ENCODE measurements at regions not wholly inside any gene's neighbourhood (a gene's known extent, or its start where the extent isn't known, plus 50 kb on each side); places are given as distances from the start of the nearest gene placed in this dataset.

- no peak for DNase-seq
Observed at GRCh38 chr2:11050565-11050964, 104.7 kb upstream of the SLC66A3 start.

DNA sequence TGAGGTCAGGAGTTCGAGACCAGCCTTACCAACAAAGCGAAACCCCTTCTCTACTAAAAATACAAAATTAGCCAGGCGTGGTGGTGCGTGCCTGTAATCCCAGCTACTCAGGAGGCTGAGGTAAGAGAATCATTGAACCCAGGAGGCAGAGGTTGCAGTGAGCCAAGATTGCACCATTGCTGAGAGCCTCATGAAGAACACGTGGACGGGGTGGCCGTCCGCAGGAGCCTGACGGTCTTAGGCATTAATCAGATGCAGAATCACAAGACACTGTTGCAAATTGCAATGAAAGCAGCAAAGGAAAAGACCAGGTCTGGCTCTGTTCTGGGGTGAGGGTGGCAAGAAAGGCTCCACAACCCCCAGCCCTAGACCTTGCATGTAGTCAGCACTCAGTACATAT, 104.0 kb upstream of the SLC66A3 start:
- no peak for DNase-seq

GRCh38 chr2:11053546-11053945, 101.7 kb upstream of the SLC66A3 start:
- no peak for DNase-seq

DNA sequence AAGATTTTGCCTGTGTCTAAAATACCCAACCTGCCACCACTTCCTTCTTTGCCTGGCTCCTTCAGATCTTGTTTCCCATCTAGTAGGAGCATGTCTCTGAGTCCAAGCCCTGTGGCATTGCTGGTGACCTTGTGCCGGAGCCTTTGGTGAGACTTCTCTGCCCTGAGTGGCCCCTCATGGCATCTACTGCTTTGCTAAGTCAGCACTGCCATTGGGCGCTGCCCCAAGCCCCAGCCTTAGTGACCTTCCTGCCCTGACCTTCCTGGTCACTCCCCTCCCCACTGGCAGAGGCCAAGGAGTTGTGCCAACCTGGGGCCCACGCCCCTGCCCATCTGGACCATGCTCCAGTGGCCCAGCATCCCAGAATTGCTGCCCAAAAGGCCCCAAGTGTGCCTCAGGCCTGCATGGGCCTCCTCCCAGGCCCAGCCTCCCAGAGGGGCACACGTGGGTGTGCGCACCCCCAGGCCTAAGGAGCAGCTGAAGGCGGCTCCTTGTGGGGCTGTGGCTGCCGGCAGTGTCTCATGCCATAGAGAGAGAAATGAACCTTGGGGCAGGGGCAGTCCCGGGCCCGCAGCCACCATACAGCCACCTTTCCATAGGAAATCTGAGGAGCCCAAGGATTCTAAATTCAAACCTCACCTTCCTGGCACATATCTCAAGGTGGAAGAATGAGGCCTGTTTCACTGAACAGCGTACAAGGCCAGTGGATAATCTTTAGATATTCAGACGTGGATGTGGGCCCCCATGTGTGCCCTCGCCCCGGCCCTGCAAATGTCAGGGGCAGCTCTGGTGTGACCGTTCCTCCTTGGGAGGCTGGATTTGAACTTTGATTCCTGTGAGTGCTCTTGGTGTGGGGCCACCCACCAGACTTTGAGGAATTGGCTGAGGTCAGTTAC, 100.2 kb upstream of the SLC66A3 start:
- no peak for DNase-seq

DNA sequence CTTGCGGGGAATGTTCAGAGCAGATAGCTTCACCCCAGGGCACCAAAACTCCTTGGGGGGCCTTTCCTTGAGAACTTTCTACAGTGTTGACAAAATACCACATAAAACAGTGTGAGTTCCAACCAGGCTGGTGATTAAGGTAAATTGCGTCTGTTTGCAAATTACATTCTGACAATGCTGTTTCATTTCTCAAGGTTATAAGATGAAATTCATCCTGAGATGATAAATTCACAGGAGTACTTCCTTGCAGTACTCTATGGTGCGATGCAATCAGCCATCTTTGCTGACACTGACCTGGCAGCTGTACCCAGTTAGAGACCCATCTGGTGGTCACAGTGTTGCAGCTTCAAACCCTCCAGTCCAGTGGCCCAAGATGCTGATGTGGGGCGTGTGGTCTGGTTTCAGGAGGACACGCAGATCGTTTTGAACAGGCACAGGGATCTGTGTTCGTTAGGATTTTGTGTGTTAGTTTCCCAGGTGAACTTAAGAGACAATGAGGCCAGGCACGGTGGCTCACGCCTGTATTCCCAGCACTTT, 99.5 kb upstream of the SLC66A3 start:
- no peak for DNase-seq

DNA sequence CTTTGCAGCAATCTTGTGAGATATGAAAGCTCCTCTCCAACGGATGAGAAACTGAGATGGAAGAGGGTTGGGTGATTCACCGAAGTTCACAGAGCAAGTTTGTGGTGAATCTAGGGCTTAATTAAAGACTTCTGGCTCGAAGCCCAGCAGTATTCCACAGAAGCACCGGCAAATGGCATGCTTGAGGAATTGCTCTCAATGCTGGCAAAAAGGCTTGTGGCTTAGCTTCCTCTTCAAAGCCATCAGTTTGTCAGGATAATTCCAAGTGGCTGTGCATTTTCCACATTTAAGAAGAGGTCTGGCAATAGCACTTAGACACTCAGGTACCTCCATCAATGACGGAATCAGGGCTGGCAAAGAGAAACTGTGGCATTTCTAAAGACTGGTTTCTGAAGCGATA, 98.7 kb upstream of the SLC66A3 start:
- peak; percentile 97 for DNase-seq

DNA sequence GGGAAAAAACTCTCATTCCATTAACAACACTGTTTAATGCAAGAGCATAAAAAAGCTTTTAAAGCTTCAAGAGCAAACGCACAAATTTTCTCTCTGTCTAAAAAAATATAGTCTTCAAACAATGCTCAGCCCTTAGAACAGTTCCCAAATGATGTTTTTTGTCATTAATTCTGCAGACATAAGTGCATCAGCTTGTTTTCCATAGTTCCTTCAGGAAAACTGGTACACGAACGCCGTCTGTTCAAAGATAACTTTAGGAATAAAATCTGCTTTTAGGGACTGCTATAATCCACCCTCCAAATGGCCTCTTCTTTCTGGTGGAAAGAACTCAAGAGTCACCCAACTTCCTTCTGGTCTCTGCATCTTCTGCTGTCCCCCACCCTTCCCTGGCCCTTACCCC, 98.2 kb upstream of the SLC66A3 start:
- no peak for DNase-seq

- no peak for DNase-seq
Observed at GRCh38 chr2:11058129-11058528, 97.1 kb upstream of the SLC66A3 start.

GRCh38 chr2:11060376-11061169, 94.7 kb upstream of the SLC66A3 start:
- no peak for DNase-seq

DNA sequence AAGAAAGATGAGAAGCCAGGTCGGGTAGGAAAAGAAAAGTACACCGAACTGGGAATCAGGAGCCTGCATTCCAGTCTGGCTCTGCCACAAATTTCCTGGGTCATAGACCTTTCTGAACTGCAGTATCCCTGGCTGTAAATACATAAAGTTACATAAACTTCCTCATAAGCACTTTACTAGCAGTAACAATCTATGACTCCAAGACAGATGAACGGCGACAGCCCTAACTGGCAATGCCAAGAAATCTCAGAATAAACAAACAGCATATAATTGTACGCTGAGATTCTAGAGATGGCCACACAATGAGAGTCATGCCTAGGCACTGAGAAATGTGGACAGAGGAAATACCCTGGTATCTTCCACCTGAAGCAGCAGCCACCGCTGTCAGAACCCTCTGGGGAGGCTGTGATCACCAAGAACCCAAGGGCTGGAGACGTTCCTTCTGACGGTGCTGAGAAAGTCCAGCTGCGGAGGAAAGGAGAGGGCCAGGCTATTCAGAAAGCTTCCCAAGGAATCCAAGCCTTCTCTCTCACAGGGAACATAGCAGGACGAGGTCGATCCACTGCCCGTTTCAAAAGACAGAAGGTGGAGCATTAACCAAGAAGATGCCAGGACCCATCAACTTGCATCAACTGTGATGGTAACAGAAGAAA, 89.3 kb upstream of the SLC66A3 start:
- no peak for DNase-seq

DNA sequence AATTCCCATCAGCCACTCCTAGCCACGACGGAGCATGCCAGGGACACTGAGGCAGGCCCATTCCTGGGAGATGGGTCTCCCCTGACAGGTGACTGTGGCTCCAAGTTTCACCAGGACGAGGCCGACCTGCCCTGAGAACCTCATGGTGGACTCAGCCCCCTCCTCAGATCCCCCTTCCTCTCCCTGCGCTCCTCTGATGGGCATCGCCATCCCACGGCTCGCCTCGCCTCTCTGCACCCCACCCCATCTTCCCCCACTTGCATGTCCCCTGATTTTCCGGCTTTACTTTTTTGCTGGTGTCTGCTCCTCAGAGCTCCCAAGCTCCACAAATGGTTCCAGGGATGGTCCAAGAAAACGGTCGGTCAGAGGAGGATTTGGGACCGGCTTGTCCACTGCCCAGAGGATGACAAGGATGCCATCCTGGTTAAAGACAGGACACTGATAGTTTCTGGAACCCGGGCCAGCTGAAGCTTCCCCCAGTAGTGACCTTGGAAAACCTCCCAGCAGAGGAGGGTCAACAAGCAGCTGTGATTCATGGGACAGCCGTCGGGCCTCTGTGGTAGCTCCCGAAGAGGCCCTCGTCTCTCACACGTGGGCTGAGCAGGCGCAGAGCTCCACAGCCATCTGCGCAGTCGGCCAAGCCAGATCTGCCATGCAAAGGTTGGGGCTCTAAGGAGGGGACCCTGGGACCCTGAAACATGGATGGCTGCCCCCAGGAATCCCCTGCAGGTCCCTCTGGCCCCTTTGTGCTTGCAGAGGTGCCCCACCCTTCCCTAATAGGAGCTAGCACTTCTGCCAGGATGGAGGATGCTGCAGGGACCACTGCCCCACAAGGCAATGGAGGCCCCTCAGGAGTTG, 87.8 kb upstream of the SLC66A3 start:
- DNase-seq, result no peak

DNA sequence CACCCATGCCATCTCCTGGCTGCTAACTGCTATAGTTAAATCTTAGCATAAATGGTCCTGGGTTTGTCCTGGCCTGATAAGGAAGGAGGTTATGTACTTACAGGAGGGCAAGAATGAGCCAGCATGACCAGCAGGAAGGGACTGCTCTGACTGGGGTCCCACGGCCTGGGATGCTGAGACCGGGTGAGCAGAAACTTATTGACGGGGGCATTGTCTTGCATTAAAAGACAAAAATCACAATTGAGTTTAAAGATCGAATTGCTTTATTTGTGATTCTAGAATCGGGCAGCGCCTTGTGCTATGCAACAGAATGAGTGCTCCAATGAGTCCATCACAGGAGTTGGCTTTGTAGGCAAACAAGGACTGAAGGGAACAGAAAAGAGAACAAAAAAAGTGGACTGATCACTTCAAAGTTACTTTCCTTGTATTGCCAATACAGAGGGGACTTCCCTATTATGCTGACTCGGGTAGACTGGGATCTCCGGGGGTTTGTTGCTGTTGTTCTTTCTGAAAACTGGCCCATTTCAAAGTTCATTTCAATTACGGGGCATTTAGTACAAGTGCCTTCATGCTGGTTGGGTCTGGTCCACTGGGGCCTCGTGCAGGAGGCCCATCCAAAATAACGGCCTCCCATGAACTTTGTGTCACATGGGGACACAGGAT, 87.1 kb upstream of the SLC66A3 start:
- no peak for DNase-seq

DNA sequence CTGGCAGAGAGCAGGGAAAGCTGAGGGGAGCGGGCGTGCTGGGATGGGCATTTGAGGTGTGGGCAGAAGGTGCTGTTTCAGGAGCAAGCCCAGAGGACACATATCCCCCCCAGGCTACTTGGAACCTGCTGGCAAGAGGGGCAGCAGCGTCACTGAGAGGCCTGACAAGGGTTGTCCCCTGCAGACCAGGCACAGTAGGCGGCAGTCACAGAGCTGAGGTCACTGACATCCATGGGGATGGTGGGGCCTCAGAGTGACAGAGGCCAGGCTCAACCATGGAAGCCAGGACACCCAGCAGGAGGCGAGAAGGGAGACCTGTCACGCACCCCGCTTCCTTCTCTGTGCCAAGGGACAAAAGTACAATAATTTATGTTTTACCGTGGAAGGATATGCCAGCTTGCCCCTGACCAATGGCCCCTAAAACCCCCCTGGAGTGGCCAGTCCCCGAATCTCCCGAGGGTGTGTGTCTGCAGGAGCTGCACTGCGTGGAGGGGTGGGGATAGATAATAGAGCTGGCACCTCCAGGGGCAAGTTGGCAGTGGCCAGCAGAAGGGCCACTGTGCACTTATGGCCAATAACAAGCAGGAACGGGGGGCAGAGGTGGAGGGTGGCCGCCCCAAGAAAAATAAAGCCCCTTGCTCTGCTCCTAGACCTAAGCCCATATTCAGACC, 86.3 kb upstream of the SLC66A3 start:
- no peak for DNase-seq

DNA sequence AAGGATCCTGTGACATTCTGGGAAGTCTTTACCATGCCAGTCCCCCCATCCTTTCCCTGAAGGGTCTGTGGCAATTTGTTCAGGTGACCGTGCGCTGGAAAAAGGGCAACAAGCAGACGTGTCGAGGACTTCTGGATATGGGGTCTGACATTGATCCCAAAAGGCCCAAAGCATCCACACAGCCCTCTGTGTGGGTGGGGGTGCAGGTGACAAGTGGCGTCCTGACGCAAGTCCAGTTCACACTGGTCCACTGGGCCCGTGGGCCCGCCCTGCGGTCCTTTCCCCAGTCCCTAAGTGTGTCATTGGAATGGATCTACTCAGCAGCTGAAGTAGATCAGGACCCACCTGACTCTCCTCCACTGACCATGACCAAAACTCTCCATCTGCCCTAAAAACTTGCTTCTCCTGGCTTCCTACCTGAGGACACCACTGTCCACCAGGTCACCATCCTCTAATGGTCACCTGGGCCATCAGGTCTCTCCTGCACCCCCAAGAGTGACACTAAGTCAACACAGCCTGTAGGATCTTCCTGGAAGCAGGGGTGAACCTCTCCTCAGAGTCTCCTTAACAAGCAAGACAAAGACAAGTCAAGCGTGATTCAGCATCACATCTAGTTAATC, 85.6 kb upstream of the SLC66A3 start:
- no peak for DNase-seq

GRCh38 chr2:11071211-11071610, 84.1 kb upstream of the SLC66A3 start:
- DNase-seq, result no peak

DNA sequence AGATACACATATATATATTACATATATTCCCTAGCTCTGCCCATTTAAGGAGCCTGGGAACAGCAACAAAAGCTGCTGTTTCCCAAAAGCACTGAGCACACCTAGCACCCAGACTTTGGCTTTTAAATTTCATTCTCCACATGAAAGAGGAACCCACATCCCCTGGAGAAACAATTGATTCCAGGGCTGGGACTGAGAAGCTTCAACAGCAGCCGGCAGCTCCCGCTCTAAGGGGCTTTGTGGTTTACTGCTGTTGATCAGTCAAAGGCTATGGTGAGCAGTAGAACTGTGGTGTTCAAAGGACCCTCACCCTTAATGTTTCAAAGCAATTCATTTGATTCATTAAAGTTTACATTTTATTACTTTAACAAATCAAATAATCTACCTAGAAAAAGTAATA, 83.3 kb upstream of the SLC66A3 start:
- no peak for DNase-seq

DNA sequence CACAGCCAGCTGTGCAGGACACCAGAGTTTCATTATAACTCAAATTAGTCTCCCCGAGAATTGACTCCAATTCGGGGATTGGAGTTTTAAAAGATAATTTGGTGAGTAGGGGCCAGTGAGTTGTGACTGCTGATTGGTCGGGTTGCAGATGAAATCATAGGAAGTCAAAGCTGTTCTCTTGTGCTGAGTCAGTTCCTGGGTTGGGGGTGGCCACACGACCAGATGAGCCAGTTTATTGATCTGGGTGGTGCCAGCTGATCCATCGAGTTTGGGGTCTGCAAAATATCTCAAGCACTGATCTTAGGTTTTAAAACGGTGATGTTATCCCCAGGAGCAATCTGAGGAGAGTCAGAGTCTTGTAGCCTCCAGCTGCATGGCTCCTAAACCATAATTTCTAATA, 82.7 kb upstream of the SLC66A3 start:
- DNase-seq, result no peak

DNA sequence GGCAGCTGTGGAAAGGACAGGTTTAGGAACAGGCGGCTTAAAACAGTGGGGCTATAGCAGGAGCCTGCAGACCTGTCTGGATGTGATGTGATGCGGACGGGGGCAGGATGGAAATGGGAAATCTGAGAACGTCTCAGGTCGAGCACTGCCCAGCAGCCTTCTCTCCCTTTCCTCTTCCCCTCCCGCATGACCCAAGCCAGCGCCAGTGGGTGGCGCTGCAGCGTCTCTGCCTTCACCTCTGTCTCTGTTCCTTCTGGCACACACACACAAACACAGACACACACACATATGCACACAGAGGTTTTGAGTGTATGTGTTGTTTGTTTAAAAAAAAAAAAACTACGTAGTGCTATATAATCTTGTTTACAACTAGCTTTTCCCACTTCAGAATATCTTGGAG, 82.0 kb upstream of the SLC66A3 start:
- peak; percentile 13 for DNase-seq

DNA sequence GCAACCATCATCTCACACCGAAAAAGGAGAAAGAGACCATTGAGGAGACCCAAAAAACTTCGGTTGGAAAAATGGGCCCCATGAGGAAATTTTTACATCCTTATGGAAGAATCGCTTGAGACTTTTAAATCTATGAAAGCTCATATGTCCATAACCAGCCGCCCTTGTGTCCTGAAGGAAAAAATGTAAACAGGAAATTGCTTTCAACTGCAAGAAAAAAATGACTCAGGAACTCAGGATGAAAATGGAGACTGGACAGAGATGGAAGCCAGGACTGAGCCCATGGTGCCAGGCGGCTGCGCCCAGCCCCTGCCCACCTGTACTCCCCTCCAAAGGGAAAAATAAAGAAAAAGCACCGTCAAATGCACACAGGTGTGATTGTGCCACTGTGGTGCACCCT, 81.5 kb upstream of the SLC66A3 start:
- no peak for DNase-seq

GRCh38 chr2:11074246-11074820, 80.9 kb upstream of the SLC66A3 start:
- DNase-seq, result no peak

Measured in NCI-H187 treated with DMSO at 0.1 percent for 48 hours (cell line).